ENCODE measurements at regions not wholly inside any gene's neighbourhood (a gene's known extent, or its start where the extent isn't known, plus 50 kb on each side); places are given as distances from the start of the nearest gene placed in this dataset.
A peak's percentile ranks its signal among the peaks of the same experiment; 100 is the strongest.

- WGBS, 2 donors (ENCODE audit: low coverage in 1 of 2) = 70 to 75% methylated on average over 4 of the region's 4 CpGs
- H3K36me3 ChIP-seq = peaks cover 0 to 3% (median 0%) of the 10 kb centered on the region in 4 donors
- DNase-seq = no peak
- peak overlapping the region in 1 of 4 donors; percentile 5 for H3K27ac ChIP-seq
- in situ Hi-C loops (cut with MboI; ENCODE audit: low pct_ligation_motif_present in 1 of 4, low pct_unique_long_range_greater_than_20kb in 1 of 4, low sequenced_read_pairs in 3 of 4) = no loop called here
- intact Hi-C loops (cut with DNase I; ENCODE audit: low total_unique reads) = no loop called here
- no peak overlapping the region for H3K4me3 ChIP-seq
- H3K4me1 ChIP-seq = peaks cover 7 to 14% (median 9%) of the 10 kb centered on the region in 4 donors
- no peak for TF ChIP-seq POLR2A (IDR thresholded peaks at IDR 0.05)
- no peak for TF ChIP-seq EP300 (IDR thresholded peaks at IDR 0.05; ENCODE audit: low read depth)
- no peak for TF ChIP-seq CTCF (IDR thresholded peaks at IDR 0.05)
- TF ChIP-seq POLR2AphosphoS5 (IDR thresholded peaks at IDR 0.05) = no peak
- no peaks in the 10 kb centered on the region for H3K27me3 ChIP-seq
- H3K9me3 ChIP-seq = no peaks in the 10 kb centered on the region
Measured at GRCh38 chr10:88059190-88059589, 195.8 kb downstream of the PTEN start.

DNA sequence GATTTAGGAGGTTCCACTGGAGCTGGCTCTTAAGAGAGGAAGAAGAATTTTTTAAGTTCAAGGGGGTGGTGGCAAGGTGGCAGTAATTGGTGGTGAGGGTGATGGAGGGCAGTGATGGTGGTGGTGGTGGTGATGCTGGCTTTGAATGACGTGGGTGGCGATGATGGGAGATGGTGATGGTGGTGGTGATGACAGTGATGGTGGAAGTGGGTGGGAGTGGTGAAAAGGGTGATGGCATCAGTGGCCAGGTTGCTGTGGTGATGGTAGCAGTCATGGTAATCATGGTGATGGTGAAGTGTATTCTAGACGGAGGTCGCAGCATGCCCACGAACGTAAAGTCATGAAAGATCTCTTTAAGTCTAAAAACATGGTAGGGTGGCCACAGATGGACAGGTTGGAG is 197.3 kb downstream of the PTEN start:
- Histone ChIP-seq H3K27ac (no peak overlapping the region), H3K4me3 (no peak overlapping the region), H3K36me3 (no peaks in the 10 kb centered on the region), H3K9me3 (no peaks in the 10 kb centered on the region), H3K4me1 (peaks cover 7 to 18% (median 9%) of the 10 kb centered on the region in 4 donors), H3K27me3 (no peaks in the 10 kb centered on the region)
- in situ Hi-C loops (cut with MboI; ENCODE audit: low pct_ligation_motif_present in 1 of 4, low pct_unique_long_range_greater_than_20kb in 1 of 4, low sequenced_read_pairs in 3 of 4) (no loop called here), intact Hi-C loops (cut with DNase I; ENCODE audit: low total_unique reads) (no loop called here)
- WGBS, 2 donors (ENCODE audit: low coverage in 1 of 2) = 96 to 99% methylated on average over 6 of the region's 6 CpGs
- DNase-seq = no peak
- TF ChIP-seq POLR2A (IDR thresholded peaks at IDR 0.05) = no peak
- no peak for TF ChIP-seq EP300 (IDR thresholded peaks at IDR 0.05; ENCODE audit: low read depth)
- TF ChIP-seq POLR2AphosphoS5 (IDR thresholded peaks at IDR 0.05) = no peak
- TF ChIP-seq CTCF (IDR thresholded peaks at IDR 0.05) = no peak

DNA sequence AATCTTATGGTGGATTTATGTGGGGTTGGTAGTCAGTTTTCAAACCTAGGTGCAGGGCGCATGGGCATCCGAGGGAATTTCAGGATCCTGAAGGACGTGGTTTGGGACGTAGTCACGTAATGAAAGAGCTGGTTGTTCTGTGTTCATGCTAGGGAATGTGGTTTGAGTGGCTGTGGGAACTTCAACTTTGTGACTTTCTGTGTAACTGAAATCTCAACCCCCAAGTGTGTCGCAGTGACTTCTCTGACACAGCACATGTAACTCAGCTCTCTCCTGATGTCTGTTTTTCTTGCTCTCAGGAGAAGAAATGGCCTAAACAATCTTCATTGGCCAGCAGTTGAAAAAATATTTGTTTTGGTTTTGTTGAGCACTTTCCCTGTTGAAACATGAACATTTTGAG is 199.0 kb downstream of the PTEN start:
- Histone ChIP-seq H3K27me3 (no peaks in the 10 kb centered on the region), H3K4me3 (no peak overlapping the region), H3K9me3 (no peaks in the 10 kb centered on the region), H3K4me1 (peaks cover 7 to 18% (median 9%) of the 10 kb centered on the region in 4 donors), H3K36me3 (no peaks in the 10 kb centered on the region), H3K27ac (peak overlapping the region; percentile 39 to 72 (median 52))
- intact Hi-C loops (cut with DNase I; ENCODE audit: low total_unique reads) = no loop called here
- 75 to 76% methylated on average over 6 of the region's 6 CpGs for WGBS, 2 donors (ENCODE audit: low coverage in 1 of 2)
- in situ Hi-C loops (cut with MboI; ENCODE audit: low pct_ligation_motif_present in 1 of 4, low pct_unique_long_range_greater_than_20kb in 1 of 4, low sequenced_read_pairs in 3 of 4) = no loop called here
- no peak for DNase-seq
- TF ChIP-seq CTCF (IDR thresholded peaks at IDR 0.05) = no peak
- TF ChIP-seq EP300 (IDR thresholded peaks at IDR 0.05; ENCODE audit: low read depth) = no peak
- TF ChIP-seq POLR2AphosphoS5 (IDR thresholded peaks at IDR 0.05) = no peak
- TF ChIP-seq POLR2A (IDR thresholded peaks at IDR 0.05) = no peak

- no peak for DNase-seq
- peaks cover 7 to 18% (median 9%) of the 10 kb centered on the region in 4 donors for H3K4me1 ChIP-seq
- H3K36me3 ChIP-seq = no peaks in the 10 kb centered on the region
- TF ChIP-seq POLR2AphosphoS5 (IDR thresholded peaks at IDR 0.05) (no peak), EP300 (IDR thresholded peaks at IDR 0.05; ENCODE audit: low read depth) (no peak), CTCF (IDR thresholded peaks at IDR 0.05) (no peak), POLR2A (IDR thresholded peaks at IDR 0.05) (no peak)
- peak overlapping the region; percentile 39 to 72 (median 52) for H3K27ac ChIP-seq
- no peaks in the 10 kb centered on the region for H3K9me3 ChIP-seq
- H3K4me3 ChIP-seq = no peak overlapping the region
- no peaks in the 10 kb centered on the region for H3K27me3 ChIP-seq
- WGBS, 2 donors (ENCODE audit: low coverage in 1 of 2) = 50 to 57% methylated on average over 3 to 4 of the region's 4 CpGs
- intact Hi-C loops (cut with DNase I; ENCODE audit: low total_unique reads) (no loop called here), in situ Hi-C loops (cut with MboI; ENCODE audit: low pct_ligation_motif_present in 1 of 4, low pct_unique_long_range_greater_than_20kb in 1 of 4, low sequenced_read_pairs in 3 of 4) (no loop called here)
Measured at GRCh38 chr10:88062798-88063472, 199.5 kb downstream of the PTEN start.

Measured in transverse colon (tissue), 4 donors.